ENCODE measurements at regions not wholly inside any gene's neighbourhood (a gene's known extent, or its start where the extent isn't known, plus 50 kb on each side); places are given as distances from the start of the nearest gene placed in this dataset.

GRCh38 chr2:109066501-109066900 lies 62.5 kb upstream of the SH3RF3 start:
- DNase-seq (ENCODE audit: extremely low spot score, unreplicated experiment) = peak; percentile 39
- peaks cover 55% of the 10 kb centered on the region for H3K4me1 Mint-ChIP-seq (ENCODE audit: unreplicated experiment)
- no peak overlapping the region for H3K27ac Mint-ChIP-seq
- H3K4me3 Mint-ChIP-seq = no peak overlapping the region
- TF ChIP-seq, protein P1, sequence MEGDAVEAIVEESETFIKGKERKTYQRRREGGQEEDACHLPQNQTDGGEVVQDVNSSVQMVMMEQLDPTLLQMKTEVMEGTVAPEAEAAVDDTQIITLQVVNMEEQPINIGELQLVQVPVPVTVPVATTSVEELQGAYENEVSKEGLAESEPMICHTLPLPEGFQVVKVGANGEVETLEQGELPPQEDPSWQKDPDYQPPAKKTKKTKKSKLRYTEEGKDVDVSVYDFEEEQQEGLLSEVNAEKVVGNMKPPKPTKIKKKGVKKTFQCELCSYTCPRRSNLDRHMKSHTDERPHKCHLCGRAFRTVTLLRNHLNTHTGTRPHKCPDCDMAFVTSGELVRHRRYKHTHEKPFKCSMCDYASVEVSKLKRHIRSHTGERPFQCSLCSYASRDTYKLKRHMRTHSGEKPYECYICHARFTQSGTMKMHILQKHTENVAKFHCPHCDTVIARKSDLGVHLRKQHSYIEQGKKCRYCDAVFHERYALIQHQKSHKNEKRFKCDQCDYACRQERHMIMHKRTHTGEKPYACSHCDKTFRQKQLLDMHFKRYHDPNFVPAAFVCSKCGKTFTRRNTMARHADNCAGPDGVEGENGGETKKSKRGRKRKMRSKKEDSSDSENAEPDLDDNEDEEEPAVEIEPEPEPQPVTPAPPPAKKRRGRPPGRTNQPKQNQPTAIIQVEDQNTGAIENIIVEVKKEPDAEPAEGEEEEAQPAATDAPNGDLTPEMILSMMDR (conservative IDR thresholded peaks at IDR 0.05) = no peak
- H3K27me3 Mint-ChIP-seq = peaks cover 8% of the 10 kb centered on the region
- peaks cover 5% of the 10 kb centered on the region for H3K9me3 Mint-ChIP-seq
- no peaks in the 10 kb centered on the region for H3K36me3 Mint-ChIP-seq

- H3K9me3 Mint-ChIP-seq = peaks cover 5% of the 10 kb centered on the region
- peaks cover 8% of the 10 kb centered on the region for H3K27me3 Mint-ChIP-seq
- peaks cover 54% of the 10 kb centered on the region for H3K4me1 Mint-ChIP-seq (ENCODE audit: unreplicated experiment)
- TF ChIP-seq, protein P1 (conservative IDR thresholded peaks at IDR 0.05) = no peak
- H3K36me3 Mint-ChIP-seq = no peaks in the 10 kb centered on the region
- H3K27ac Mint-ChIP-seq = no peak overlapping the region
- DNase-seq (ENCODE audit: extremely low spot score, unreplicated experiment) = peak; percentile 61
- H3K4me3 Mint-ChIP-seq = no peak overlapping the region
These were observed 63.6 kb upstream of the SH3RF3 start for GRCh38 chr2:109065391-109065734.

- Mint-ChIP-seq H3K9me3 (peaks cover 2% of the 10 kb centered on the region), H3K4me3 (no peak overlapping the region), H3K27me3 (peaks cover 5% of the 10 kb centered on the region), H3K36me3 (no peaks in the 10 kb centered on the region), H3K27ac (no peak overlapping the region), H3K4me1 (ENCODE audit: unreplicated experiment) (peaks cover 49% of the 10 kb centered on the region)
- TF ChIP-seq, protein P1 (conservative IDR thresholded peaks at IDR 0.05) = no peak
- DNase-seq (ENCODE audit: extremely low spot score, unreplicated experiment) = no peak
These were observed 64.2 kb upstream of the SH3RF3 start for GRCh38 chr2:109064660-109065390.

GRCh38 chr2:109062859-109063700 lies 65.9 kb upstream of the SH3RF3 start:
- Mint-ChIP-seq H3K4me3 (no peak overlapping the region), H3K27ac (no peak overlapping the region), H3K36me3 (no peaks in the 10 kb centered on the region), H3K4me1 (ENCODE audit: unreplicated experiment) (peaks cover 47% of the 10 kb centered on the region), H3K27me3 (peaks cover 4% of the 10 kb centered on the region), H3K9me3 (no peaks in the 10 kb centered on the region)
- no peak for DNase-seq (ENCODE audit: extremely low spot score, unreplicated experiment)
- TF ChIP-seq, protein P1 (conservative IDR thresholded peaks at IDR 0.05) = no peak

DNA sequence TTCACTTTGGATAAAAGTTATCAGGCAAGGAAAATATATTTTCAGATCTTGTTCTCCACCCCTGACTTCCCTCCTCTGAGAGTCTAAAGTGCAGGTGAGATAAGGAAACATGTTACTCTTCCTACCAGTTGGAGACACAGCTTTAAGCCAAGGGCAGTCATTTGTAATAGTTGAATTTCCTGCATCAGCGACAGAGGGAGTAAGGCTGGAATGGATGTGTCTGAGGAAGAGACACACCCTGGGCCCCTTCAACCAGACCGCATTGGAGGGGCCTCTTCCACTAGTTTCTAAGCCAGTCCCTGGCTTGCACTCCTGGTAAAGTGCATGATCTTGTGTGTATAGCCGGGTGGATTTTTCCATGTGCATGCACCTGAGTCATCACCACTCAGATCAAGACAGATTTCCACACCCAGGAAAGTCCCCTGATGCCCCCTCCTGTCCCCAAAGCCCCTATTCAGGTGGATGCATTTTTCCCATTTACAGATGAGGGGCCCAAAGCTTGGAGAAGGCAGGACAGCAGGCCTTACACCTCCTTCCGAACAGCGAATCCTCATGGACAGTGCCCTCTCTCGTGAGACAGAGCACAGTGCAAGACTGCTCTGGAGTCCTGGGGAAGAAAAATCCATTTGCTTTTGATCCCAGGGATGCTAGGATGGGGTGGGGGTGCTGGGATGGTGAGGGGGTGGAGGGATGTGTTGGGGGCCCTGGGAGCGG lies 66.7 kb upstream of the SH3RF3 start:
- Mint-ChIP-seq H3K27ac (no peak overlapping the region), H3K4me1 (ENCODE audit: unreplicated experiment) (peaks cover 39% of the 10 kb centered on the region), H3K9me3 (no peaks in the 10 kb centered on the region), H3K4me3 (no peak overlapping the region), H3K27me3 (no peaks in the 10 kb centered on the region), H3K36me3 (no peaks in the 10 kb centered on the region)
- no peak for DNase-seq (ENCODE audit: extremely low spot score, unreplicated experiment)
- TF ChIP-seq, protein P1 (conservative IDR thresholded peaks at IDR 0.05) = no peak

Measured in type B pancreatic cell (in vitro differentiated cells).